AG09319 (cell line): ENCODE measurements at regions not wholly inside any gene's neighbourhood (a gene's known extent, or its start where the extent isn't known, plus 50 kb on each side); places are given as distances from the start of the nearest gene placed in this dataset.
"Not testable (repeated sequence)": the region's sequence is repeated elsewhere in the genome, so short reads cannot be mapped to it uniquely, and the experiment has no call there.

Source experiments
- DNase-seq: peaks from one replicate; pipeline ENCODE4 v3.0.0-alpha.2; 2010; ENCODE audit warnings: low read depth; ENCODE audit errors: extremely low read depth
- CTCF ChIP-seq: IDR thresholded peaks from 2 replicates; pipeline ENCODE4 v1.5.1; 2011; ENCODE audit warnings: low read depth, mild to moderate bottlenecking, inconsistent platforms, low read length, moderate library complexity

- DNase-seq = no peak
Measured at GRCh38 chr7:98733036-98733435, 116.0 kb downstream of the NPTX2 start.

GRCh38 chr7:98735801-98736200 is 118.7 kb downstream of the NPTX2 start:
- DNase-seq = no peak
- TF ChIP-seq CTCF = no peak

More at GRCh38 chr7:98733036-98733435, 116.0 kb downstream of the NPTX2 start:
- TF ChIP-seq CTCF = peak; percentile 19

DNA sequence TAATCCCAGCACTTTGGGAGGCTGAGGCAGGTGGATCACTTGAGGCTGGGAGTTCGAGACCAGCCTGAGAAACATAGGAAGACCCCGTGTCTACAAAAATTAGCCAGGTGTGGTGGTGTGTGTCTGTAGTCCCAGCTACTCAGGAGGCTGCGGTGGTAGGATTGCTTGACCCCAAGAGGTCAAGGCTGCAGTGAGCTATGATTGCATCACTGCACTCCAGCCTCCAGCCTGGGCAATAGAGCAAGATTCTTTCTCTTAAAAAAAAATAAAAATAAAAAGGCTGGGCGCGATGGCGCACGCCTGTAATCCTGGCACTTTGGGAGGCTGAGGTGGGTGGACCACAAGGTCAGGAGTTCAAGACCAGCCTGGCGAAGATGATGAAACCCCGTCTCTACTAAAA is 119.4 kb downstream of the NPTX2 start:
- DNase-seq = not testable (repeated sequence)

- no peak for DNase-seq
- no peak for TF ChIP-seq CTCF
Measured at GRCh38 chr7:98737176-98737575, 120.1 kb downstream of the NPTX2 start.

DNA sequence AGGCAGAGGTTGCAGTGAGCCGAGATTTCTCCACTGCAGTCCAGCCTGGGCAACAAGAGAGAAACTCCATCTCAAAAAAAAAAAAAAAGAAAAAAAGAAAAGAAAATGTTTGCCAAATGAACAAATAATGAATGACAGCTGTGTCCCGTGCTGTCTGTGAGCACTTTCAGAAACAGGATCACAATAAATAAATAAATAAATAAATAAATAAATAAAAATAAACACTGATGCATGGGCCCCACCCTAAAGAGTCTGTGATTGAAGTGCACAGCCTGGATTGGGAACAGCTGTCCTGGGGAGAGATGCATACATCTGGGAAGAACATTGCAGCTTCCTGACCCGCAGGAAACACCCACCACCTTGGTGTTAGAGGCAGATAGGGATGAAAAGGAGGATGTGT is 123.6 kb downstream of the NPTX2 start:
- no peak for TF ChIP-seq CTCF

DNA sequence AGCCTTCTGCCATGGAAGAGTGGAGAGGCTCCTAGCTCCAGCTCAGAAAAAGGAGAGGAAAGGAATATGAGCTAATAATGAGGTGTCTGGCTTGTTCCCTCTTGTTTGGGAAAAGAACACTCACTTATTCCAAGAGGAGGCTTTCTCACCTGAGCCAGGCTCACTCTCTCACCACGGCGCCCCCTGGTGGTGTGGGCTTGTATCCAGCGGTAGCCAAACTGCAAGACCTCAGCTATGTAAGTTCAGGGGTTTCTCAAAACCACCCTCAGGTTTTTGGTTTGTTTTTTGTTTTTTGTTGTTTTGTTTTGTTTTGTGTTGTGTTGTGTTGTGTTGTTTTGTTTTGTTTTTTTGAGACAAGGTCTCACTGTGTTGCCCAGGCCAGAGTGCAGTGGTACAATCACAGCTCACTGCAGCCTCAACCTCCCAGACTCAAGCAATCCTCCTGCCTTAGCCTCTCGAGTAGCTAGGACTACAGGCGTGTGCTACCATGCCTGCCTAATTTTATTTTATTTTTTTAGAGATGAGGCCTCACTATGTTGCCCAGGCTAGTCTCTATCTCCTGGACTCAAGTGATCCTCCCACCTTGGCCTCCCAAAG is 124.0 kb downstream of the TMEM130 start:
- no peak for DNase-seq
- TF ChIP-seq CTCF = peak; percentile 70

More for the DNA sequence above, 123.6 kb downstream of the NPTX2 start:
- DNase-seq = no peak

DNA sequence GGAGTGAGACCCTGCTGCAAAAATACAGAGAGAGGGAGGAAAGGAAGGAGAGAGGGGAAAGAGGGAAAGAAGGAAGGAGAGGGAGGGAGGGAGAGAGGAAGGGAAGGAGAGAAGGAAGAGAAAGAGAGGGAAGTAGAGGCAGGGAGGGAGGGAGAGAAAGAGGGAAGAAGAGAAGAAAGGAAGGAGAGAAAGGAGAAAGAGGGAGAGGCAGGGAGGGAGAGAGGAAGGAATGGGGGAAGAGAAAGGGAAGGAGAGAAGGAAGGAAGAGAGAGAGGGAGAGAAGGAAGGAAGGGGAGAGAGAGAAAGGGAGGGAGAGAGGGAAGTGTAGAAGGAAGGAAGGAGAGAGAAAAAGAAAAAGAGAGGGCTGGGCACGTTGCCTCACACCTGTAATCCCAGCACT is 121.7 kb downstream of the TMEM130 start:
- TF ChIP-seq CTCF = no peak
- DNase-seq = no peak

DNA sequence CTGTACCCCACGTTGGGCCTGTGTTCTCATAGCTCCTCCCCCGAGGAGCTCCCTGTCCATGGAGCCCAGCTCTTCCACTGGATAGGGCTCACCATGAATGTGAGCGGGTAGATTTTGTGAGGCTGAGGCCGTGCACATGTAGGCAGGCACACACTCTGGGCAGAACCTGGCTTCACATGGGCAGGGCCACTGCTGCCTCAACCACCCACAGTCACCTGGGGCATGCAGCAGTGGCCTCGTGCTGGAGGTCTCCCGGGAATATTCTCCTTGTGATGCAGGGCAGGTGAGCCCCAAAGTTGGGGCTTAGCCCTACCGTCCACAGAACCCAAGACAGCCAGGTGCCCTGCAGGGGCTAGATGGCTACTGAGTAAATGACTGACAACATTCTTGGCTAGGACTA is 116.6 kb downstream of the TMEM130 start:
- TF ChIP-seq CTCF = no peak
- DNase-seq = no peak
